GM13977 (cell line): ENCODE measurements at regions not wholly inside any gene's neighbourhood (a gene's known extent, or its start where the extent isn't known, plus 50 kb on each side); places are given as distances from the start of the nearest gene placed in this dataset.

ENCODE experiments used
- DNase-seq: peaks from one replicate; pipeline ENCODE4 v3.0.0; 2012; ENCODE audit warnings: low spot score
- CTCF ChIP-seq: IDR thresholded peaks from 2 replicates; pipeline ENCODE4 v1.5.1; 2012; ENCODE audit warnings: mild to moderate bottlenecking, control low read depth; ENCODE audit not compliant: insufficient read depth; ENCODE audit errors: extremely low read depth, missing control alignments
- in situ Hi-C: fragments of 300-500 bp; cut with MboI; formaldehyde crosslinking; loops from one replicate; pipeline ENCODE4 v1.12.0; 2022; ENCODE audit warnings: low sequenced_read_pairs, low pct_unique_long_range_greater_than_20kb, mixed read lengths, inconsistent platforms; ENCODE audit not compliant: unreplicated experiment

GRCh38 chr3:106372806-106373190 lies 504.0 kb upstream of the CBLB start:
- in situ Hi-C loops = no loop called here
- DNase-seq = no peak
- TF ChIP-seq CTCF = no peak

- no peak for TF ChIP-seq CTCF
- no peak for DNase-seq
- in situ Hi-C loops = no loop called here
These were observed 507.3 kb upstream of the CBLB start for GRCh38 chr3:106376016-106376570.

- no peak for TF ChIP-seq CTCF
- no peak for DNase-seq
- in situ Hi-C loops = no loop called here
These were observed 510.5 kb upstream of the CBLB start for GRCh38 chr3:106379251-106379750.

GRCh38 chr3:106380232-106380631 lies 511.4 kb upstream of the CBLB start:
- no peak for TF ChIP-seq CTCF
- DNase-seq = no peak
- in situ Hi-C loops = no loop called here

- in situ Hi-C loops = no loop called here
- no peak for DNase-seq
- TF ChIP-seq CTCF = no peak
These were observed 512.6 kb upstream of the CBLB start for GRCh38 chr3:106381286-106381938.

- in situ Hi-C loops = no loop called here
- no peak for TF ChIP-seq CTCF
- DNase-seq = no peak
These were observed 513.1 kb upstream of the CBLB start for GRCh38 chr3:106381939-106382335.
